ENCODE measurements at regions not wholly inside any gene's neighbourhood (a gene's known extent, or its start where the extent isn't known, plus 50 kb on each side); places are given as distances from the start of the nearest gene placed in this dataset.
"Not testable (repeated sequence)": the region's sequence is repeated elsewhere in the genome, so short reads cannot be mapped to it uniquely, and the experiment has no call there.

- no peak for DNase-seq (ENCODE audit: low spot score)
Observed at GRCh38 chr3:182399978-182400737, 393.1 kb upstream of the ATP11B start.

- DNase-seq (ENCODE audit: low spot score), result no peak
Observed at GRCh38 chr3:182400838-182401237, 392.5 kb upstream of the ATP11B start.

- DNase-seq (ENCODE audit: low spot score), result no peak
Observed at GRCh38 chr3:182404031-182404430, 389.3 kb upstream of the ATP11B start.

DNA sequence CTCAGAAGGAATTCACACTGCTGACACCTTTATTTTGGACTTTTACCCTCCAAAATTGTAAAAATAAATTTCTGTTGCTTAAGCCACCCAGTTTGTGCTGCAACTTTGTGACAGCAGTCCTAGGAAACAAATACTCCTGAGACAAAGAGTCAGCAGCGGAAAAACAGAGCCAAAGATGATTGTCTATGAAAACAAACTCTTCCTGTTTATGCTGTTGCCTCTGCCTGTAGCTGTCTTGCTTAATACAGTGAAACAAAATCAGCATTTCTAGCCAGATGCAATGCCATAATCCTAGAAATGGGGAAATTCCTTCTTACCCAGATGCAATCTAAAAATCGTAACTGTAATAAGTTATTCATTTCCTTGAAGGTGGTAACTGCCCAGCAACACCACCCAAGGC lies 387.5 kb upstream of the ATP11B start:
- DNase-seq (ENCODE audit: low spot score), result no peak

GRCh38 chr3:182406786-182407185 lies 386.5 kb upstream of the ATP11B start:
- DNase-seq (ENCODE audit: low spot score), result no peak

DNA sequence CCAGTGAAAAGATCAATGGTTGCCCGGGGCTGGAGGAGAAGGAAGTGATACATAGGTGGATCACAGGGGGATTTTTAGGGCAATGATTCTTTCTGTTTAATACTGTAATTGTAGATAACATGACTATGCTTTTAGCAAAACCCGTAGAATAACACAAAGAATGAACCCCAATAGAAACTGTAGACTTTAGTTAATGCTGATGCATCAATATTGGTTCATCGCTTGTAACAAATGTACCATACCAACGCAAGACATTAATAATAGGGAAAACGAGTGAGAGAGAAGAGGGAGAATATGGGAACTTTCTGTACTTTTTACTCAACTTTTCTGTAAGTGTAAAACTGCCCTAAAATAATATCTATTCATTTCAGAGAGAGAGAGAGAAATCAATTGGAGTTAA lies 383.3 kb upstream of the ATP11B start:
- no peak for DNase-seq (ENCODE audit: low spot score)

DNA sequence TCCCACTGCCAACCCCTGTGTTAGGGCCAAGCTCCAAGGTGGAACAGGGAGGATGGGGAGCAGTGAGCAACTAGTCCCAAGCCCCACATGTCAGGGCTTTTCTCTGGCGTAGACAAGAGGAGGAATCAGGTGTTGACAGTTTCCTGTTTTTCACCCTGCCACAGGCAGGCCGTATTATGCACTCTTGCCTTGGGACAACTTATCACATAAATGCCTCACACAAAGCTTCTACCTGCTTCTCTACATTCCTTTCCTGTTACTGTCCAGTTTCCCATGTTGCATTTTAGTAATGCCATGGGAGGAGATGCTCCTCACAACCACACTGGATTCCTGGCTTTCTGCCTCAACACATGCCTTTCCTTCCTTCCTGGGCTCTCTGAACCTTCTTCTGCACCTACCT lies 381.2 kb upstream of the ATP11B start:
- no peak for DNase-seq (ENCODE audit: low spot score)

DNA sequence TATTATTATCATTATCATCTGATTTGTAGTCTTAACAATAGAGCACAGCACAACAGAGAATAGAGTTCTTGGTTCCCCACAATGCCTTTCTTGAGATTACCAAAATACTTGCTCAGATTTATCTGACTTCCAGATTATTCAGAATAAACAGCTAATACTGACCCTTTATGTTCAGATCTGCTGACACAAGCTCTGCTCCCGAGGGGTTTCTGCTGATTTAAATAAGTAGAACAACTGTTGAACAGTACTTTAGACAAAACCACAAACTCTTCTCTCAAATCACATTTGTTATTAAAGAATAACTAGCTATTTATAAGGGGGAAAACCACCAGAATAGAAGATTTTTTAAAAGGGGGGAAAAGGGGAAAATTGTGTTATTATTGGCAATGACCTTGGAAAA lies 380.2 kb upstream of the ATP11B start:
- no peak for DNase-seq (ENCODE audit: low spot score)

DNA sequence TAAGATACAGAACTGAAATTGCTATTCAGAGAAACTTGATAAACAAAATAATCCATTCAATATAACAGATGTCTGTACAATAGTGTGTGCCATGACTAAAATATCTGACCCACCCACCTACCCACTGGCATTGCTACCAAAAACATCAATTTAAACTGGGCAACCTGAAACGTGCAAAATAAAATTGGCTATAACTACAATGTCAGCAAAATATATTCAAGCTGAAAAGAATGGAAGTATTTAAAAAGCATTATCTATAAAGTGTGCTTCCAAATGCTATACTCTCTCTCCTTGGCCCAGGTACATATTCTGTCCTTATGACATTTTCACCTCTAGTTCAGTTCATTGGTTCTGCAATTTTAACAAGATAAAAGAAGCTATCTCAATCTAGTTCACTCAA lies 379.6 kb upstream of the ATP11B start:
- no peak for DNase-seq (ENCODE audit: low spot score)

GRCh38 chr3:182414586-182414985 lies 378.7 kb upstream of the ATP11B start:
- no peak for DNase-seq (ENCODE audit: low spot score)

GRCh38 chr3:182420741-182421140 lies 372.6 kb upstream of the ATP11B start:
- no peak for DNase-seq (ENCODE audit: low spot score)

- DNase-seq (ENCODE audit: low spot score), result no peak
Observed at GRCh38 chr3:182424006-182424405, 369.3 kb upstream of the ATP11B start.

- not testable (repeated sequence) for DNase-seq (ENCODE audit: low spot score)
Observed at GRCh38 chr3:182425926-182426718, 367.2 kb upstream of the ATP11B start.

GRCh38 chr3:182431972-182432371 lies 361.3 kb upstream of the ATP11B start:
- DNase-seq (ENCODE audit: low spot score), result not testable (repeated sequence)

- no peak for DNase-seq (ENCODE audit: low spot score)
Observed at GRCh38 chr3:182435860-182436259, 357.4 kb upstream of the ATP11B start.

DNA sequence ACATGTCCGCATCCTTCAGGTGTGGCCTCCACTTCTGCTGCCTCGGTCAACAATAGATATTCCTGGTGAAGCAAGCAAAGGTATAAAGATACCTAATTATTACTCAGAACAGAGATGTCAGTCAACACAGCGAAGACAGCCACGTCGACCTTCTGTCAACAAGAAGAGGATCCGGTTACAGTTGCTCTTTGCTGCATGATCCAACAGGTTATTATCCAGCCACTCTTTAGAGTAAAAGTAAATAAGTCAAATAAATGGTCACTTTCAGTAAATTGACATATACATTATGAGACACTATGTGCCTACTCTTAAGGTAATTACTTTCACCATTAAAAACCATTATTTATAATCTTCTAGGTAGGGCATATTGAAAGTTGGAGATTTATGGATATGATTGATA lies 356.8 kb upstream of the ATP11B start:
- DNase-seq (ENCODE audit: low spot score), result no peak

- no peak for DNase-seq (ENCODE audit: low spot score)
Observed at GRCh38 chr3:182438398-182438797, 354.9 kb upstream of the ATP11B start.

GRCh38 chr3:182440101-182440500 lies 353.2 kb upstream of the ATP11B start:
- DNase-seq (ENCODE audit: low spot score), result no peak

DNA sequence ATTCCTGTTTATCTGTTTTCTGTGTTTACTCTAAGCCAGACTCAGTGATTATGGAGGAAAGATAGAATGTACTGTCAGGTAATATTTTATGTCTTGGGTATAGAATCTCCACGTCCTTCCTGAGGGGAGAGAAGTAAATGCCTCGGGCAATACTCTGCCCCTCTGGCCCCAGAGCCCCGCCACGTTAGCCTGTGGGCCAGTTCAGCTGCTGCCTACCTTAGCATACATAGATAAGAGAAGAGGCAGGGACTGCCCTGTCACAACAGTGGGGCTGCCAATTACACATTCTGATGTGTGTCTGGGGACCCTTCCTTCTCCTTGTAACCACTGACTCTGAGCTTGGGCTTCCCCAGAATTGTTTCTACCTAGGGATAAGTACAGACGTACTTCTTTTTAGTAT lies 347.7 kb upstream of the ATP11B start:
- no peak for DNase-seq (ENCODE audit: low spot score)

GRCh38 chr3:182450942-182451787 lies 342.1 kb upstream of the ATP11B start:
- DNase-seq (ENCODE audit: low spot score), result no peak

DNA sequence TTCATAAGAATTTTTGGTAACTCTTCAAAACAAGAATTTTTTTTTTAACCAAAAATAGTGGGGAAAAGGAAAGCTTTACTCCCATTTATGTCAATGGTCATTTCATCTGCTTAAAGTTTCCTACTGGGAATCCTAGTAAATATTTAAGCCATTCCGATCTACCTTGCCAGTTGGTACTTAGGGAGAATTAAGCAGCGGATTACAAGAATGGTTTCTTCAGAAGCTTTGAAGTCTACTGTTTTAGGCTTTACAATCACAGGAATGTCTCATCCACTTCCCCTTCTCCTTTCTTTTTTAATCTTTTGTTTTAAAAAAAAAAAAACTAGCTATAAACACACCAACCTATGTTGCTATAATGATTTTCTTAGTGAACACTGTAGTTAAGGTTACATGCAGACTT lies 341.4 kb upstream of the ATP11B start:
- DNase-seq (ENCODE audit: low spot score), result no peak

DNA sequence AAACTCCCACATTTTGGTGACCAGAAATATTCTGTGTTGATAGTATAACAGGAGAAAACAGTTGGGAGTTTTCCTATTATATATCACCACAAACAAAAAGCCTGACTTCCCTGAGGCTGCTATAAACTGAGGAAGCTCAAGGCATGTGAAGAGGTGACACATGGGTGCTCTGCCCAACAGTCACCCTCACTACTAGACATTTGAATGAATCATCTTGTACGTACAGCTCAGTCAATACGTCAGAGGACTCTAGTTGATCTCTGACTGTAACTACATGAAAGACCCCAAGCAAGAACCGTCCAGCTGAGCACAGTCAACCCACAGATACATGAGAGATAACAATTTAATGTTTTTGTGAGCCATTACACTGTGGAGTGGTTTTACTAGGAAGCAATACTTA lies 338.3 kb upstream of the ATP11B start:
- no peak for DNase-seq (ENCODE audit: low spot score)

GRCh38 chr3:182460303-182460702 lies 333.0 kb upstream of the ATP11B start:
- DNase-seq (ENCODE audit: low spot score), result no peak

All from Ammon's horn (tissue), 1 donor.